Midbrain (tissue), 1 donor: ENCODE measurements at regions not wholly inside any gene's neighbourhood (a gene's known extent, or its start where the extent isn't known, plus 50 kb on each side); places are given as distances from the start of the nearest gene placed in this dataset.

Experiments used
- DNase-seq: peaks from one replicate; lab custom pipeline; 2025; lab: John Stamatoyannopoulos, UW

DNA sequence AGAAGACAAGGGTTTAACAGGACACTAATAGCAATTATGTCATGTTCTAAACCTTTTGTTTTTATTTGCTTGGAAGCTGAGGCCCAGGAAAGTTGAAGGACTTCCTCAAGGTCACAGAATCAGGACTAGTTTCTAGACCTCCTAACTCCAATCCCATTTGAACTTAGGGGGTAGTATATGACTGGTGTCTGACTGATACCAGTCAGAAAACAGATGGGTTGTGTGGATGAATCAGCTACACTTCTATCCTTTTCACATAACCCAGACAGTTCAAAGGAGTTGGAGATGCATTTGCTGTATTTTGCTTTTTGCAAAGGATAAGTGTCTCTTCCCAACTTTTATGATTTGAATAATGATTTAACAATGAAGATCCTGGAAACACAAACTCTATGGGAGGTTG, 322.5 kb downstream of the HLX start:
- no peak for DNase-seq

DNA sequence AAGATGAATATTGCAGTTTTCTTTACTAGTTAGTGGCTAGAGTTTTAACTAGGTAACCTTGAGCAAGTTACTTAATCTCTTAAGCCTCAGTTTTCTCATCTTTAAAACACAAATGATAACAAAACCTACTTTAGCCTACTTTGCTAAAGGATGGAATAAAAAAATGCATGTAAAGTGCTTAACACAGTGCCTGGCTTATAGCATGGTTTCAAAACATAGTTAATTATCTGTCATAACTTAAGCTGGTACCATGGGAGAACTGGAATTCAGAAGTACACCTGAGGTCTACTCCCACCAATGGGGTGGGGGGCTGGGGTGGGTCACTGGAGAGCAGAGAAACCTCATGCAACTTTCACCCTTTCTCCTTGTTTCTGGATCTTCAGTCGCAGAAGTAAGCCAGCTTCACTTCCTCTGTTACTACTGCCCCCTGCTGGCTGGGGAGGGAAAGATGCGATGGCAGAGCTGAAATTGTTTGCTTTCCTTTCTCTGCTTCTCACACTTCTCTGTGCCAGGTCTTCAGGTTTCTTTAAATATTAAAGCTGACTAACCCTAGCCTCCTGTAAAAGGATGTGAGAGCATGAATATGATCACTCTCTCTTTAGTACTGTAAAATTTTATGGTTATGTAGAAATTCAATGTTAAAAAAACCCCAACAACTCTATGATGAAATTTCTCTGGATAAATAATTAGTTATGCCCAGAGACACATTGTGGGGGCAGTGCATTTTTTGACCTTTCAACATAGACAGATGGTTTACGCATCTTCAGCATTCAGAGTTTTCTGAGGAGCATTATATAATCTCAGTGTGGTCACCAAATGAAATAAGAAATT, 324.2 kb downstream of the HLX start:
- peak; percentile 65 for DNase-seq

DNA sequence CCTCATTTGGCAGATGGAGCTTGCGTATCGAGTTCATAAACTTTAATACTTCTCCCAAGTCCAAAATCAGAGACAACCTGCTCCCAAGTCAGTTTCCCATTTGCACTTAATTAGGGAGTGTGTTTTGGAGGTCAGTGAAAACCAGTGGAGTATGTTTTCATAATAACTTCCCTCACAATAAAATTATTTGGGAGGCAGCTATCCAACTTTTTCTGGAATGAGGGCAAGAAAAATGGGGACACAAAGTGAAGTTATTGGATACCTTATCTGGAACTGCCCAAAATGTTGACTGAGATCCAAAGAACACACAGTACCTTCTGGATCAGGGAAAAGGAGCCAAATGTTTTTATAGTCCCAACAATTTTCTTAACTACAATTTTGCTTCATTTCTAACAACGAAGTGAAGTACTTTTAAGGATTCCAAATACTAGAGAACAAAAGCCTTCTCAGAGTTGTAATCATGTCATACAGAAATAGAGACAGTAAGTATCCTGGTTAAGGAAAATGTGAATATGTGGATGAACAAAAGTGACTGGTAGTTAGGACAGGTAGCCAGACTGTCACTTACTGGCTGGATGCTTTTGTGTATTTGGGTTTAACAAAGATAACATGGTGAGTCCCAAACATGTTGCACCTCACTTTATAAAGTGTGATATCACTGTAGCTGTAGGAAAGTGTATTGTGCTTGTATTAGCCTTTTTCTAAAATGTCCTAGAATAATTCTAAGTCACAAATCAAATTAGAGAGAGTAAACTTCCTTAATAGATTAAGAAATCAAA, 325.0 kb downstream of the HLX start:
- no peak for DNase-seq

DNA sequence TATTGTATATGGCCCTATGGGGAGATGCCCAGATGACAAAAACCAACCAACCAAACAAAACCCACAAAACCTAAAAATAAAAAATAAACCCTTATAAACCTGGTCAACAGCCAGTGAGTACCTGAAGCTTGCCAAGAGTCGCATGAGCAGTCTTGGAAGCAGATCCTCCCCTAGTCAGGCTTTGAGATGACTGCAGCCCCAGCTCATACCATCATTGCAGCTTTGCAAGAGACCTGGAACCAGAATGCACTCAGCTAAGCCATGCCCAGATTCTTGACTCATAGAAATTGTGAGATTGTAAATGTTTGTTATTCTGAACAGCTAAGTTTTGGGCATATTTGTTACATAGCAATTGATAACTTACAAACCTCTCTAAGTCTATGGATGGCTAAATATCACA, 326.8 kb downstream of the HLX start:
- DNase-seq: no peak

DNA sequence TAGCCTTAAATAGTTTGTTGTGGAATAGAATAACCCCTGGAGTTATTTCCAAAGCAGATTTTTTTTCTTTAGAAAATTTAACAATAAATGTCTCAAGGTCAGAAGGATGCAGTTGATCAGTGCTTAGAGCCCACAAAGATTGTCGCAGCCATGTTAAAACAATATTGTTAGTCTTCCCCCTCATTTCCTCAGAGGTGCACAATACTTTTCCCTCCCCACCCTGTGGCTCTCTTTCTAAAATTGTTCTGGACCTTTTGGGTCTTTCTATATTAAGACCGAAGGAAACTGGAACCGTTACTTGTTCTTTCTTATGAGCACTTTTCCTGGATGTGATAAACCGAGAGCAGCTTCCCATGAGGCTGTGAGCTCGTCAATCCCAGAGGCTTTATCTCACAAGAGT, 333.7 kb downstream of the HLX start:
- DNase-seq: no peak

DNA sequence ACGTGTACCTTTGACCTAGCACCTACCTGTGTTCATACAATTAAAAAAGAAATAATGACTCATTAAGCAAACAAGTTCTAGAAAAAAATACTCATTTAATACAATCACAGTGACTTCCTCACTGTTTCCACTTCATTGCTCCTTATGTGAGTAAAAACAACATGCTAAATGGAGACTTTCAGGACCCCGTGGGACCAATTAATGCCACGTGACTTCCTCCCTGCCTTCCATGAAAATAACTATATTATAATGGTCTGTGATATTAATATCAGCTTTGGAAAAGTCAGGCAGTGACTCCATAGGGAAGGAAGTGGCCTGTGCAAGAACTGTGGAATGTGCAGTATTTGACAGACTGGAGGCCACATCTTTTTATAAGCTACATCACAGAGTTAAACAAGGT, 337.8 kb downstream of the HLX start:
- DNase-seq: no peak

DNA sequence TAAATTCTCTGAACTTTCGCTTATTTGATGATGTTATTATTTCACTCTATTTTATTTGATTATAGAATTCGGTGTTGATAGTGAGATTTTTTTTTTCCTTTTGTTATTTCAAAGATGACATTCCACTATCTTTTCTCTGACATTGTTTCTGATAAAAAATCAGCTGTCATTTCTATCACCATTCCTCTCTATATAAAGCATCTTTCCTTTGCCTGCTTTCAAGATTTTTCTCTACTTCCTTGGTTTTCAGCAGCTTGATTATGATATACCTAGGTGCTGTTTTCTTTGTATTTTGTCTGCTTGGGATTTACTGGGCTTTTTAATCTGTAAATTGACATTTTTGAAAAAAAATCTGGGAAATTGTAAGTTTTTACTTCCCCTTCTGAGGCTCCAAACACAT, 344.0 kb downstream of the HLX start:
- no peak for DNase-seq

DNA sequence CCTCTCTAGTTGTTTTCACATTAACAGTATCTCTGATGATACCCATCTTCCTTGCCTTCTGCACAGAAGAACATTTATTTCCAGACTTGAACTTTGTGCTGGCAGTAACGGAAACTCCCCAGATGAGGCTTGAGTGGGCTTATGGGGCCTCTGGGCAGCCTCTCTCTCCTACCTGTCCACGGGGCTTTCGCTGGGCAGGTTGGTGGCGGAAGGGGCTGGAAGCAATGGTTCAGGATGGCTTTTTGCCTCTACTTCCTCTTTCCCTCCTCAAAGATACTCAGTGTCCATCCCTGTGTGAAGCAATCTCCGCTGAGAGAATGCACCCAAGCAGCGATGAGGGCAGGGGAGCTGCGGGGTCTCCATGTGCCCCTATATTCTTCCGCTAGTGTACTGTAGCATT, 348.2 kb downstream of the HLX start:
- DNase-seq: no peak

DNA sequence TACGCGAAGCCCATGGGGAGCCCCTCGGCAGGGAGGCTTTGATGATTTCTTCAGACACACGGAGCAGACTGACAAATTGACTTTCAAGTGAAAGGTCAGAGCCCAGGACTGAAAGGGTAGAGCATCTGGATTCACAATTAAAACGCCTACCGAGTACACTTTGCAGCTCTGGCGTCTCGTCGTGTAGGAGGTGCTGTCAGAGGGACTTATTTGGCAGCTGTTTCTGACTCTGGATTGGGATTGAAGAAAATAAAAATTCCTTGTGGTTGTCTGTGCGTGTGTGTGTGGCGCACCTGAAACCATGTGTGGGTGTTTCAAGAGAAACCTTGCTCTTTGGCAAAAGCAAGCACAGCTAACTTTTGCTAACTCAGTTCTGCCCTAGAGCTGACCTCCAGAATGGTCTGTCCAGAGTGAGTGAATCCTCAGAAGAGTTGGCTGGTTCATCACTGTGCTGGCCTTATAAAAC, 348.7 kb downstream of the HLX start:
- no peak for DNase-seq

DNA sequence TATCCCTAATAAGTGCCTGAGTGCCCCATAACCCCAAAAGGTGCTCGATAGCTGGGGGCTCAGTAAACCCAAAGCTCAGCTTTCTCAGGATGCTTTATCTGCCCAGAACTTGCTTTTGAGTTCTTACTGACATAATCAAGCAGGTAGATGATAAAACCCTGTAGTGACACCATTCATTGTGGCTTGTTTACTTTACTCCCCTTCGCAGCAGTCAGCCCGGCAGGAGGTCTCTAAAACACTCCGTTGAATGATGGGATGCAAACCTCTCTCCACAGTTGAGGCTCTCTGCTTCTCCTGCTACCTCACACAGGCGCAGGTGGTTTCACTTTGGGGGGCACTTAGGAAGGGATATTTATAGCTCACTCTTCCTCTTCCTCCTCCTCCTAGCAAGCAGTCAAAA, 349.4 kb downstream of the HLX start:
- DNase-seq: no peak

DNA sequence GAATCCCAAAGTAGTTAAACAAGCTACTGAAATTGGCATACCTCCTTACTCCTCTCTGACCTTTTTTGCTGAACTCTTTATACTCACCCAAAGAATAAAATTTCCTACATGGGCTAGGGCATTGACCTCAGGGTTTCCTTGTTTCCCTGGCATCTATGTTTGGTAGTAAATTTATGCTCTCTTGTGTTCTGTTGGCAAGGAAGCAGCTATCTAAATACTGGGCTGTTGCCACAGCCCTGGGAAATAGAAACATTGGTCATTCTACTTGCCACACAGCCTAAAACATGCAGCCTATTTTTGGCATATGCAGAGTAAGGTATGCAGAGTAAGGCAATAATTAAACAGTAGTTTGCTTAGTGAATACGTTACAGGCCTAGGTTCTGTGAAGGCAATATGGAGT, 351.4 kb downstream of the HLX start:
- no peak for DNase-seq

DNA sequence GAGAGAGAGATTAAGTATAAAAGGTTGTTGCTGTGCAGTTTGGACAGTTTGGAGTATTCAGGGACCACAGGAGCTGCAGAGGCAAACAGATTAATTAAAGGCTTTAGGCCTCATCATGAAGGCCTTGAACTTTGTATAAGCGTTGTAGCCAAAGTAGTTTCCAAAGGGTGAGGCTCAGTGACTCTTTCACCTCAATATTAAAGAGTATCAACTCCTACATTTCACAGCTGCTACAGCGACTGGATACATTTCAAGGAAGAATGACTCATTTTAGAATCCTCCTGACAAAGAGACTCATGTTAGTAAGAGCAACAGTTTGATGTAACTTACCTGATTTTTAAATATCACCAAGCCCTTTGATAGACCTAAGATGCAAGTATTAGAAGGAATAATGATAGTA, 355.5 kb downstream of the HLX start:
- no peak for DNase-seq

DNA sequence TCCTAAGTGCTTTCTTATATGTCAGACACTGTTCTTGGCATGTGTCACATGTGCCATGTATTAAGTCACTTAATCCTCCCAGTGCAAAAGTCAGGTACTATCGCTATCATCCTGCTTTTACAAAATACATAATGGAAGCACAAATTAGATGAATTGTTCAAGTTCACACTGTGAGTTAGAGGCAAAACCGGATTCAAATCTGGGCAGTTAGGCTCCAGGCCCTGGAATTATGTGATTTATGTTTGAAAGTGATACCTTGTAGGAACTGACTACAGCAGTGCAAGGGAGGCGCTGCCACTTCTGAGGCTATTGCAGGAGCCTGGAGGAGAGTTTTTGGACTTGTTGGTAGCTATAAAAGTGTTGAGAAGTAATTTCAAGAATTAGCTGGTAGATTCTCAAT, 358.3 kb downstream of the HLX start:
- DNase-seq: no peak

DNA sequence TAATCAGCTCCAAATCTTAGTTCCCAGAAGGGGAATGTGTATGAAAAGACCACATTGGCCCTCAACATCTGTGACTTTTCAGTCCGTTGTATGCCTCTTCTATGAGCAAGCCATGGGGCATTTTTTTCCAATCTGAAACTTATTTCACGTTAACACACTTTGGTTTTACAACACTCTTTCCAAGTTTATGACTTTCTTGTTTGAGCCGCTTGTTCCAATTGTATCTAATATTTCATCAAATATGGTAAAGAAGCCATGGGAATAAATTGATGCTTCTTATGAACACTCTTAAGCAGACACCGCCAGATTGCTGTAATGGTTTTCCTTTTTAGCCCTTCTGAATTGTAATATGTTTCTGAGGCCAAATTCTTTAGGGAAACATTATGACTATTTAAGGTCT, 359.9 kb downstream of the HLX start:
- DNase-seq: no peak

DNA sequence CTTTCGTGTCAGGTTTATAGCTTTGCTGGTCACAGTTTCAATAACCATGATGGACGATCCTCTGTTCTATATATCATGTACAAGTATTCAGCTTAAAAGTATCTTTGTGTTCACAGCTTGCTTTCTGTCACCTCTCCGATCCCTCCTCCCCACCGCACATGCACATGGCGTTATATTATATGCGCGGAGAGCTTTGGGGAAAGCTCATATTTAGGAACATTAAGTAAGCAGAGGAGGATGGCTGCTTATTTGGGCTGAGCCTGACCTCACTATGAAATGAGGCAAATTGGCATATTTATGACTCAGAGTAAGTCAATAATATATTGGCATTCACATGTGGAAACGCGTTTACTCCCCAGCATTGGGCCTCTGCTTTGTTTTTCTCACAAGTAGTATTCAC, 360.5 kb downstream of the HLX start:
- DNase-seq: no peak

DNA sequence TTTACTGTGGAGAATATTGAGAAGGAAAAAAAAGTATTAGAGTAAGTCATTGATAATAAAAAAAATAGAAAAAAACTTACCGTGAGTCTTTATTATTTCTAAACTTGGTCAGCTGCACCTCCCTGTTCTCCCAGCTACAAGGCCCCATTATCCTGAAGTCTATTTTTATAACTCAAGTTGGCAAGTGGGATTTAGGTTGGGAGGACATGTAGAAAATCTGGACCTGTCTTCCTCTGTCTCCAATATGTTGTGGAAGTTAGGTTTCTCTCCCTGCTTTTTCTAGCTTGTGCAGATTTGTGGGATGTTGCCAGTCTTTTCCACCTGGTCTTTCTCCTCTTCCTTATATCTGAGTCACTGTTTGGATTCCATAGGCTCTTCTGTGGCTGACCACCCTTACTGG, 361.4 kb downstream of the HLX start:
- no peak for DNase-seq

DNA sequence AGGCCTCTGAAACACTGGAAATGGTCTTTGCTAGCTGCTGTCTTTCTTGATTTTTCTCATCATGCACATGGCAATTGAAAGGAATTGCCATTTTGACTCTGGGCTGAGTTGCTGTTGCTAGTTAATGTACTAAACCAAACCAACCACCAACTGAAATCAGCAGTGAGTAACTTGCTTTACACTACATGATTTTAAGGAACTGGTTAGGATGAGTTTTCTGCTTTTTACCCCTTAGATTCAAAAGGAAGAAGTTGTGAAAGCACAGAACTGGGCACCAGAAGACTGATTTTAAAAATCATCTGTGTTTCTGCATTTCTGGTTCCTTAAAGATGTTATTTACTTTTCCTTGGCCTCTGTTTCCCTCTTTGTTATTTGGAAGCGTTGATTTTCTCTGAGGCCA, 361.9 kb downstream of the HLX start:
- no peak for DNase-seq

DNA sequence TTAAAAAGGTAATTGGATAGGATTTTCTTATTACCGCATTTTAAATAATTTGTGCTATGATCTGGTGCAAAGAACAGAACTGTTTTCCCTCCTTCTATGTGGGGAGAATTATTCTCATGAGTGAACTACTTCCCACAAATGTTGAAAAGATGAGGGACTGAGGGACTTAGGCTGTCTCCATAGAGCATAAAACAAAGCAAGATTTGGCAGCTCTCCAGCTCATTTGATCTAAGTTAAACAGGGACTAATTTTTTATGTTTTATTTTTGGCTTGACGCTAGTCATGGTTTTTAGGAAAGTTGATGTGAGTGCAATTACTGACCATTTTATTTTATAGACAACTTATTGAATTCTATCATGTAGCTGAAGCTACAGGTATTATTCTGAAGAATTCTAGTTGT, 362.3 kb downstream of the HLX start:
- no peak for DNase-seq

DNA sequence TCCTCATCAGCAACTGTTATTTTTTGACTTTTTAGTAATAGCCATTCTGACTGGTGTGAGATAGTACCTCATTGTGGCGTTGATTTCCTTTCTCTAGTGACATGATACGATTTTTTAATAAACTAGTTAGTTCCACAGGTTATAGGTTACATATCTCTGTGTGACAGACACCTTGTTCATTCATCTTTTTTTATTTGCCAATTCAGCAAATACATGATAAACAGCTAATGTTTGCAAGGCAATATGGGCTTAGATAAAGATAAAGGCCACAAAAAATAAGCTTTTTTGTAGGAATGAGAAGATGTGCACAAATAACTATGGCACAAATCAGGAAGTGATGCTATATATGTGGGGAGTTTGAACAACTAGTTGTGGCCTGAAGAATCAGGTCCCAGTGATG, 366.8 kb downstream of the HLX start:
- no peak for DNase-seq

DNA sequence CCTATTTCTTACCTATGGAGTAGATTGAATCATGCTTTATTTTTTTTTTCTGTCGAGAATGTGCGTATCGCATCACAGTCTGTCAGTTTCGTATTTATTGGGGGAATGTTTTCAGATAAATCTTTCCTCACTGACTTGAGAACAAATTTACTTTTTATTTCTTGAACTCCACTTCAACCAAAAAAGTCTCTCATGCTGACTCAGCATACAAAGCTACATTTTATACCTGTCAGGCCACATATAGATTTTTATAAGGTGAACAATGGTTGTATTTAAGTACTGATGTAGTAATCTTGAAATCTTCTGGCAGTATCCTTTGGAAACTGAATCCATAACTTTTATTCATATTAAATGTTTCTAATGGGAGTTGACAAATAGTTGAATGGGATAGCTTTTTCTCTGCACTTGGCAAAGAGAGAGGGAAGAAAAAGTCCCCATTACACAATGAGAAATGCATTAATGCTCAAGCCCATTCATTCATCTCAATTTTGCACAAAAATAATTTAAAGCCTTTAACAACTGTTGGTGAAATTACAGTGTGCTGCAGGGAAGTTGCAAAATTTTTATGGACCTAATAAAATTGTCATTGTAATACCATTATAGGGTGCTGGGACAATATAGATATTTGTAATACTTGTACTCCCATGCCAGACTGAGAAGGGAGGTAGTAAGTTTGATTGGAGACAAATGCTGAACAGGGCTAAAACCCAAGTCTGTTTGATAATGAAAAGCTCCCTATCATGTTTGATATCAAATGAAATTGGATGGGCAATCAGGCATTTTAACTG, 367.6 kb downstream of the HLX start:
- no peak for DNase-seq

DNA sequence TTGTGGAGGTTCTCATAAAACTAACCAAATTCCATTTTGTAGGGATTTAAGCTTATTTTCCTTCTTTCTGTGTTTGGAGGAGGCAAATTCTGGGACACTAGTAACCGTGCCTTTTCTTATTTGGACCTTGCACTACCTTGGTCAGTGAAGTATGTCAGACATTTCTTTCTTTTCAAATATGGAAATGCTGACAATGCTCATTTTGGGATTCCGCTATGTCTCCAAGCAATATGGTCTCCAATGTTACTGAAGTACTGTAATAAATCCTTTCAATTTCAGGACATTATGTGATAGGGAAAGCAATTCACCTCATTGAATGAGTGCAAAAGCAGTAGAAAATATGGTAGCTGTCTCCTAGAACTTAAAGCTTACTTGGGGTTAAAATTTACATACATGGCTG, 372.3 kb downstream of the HLX start:
- DNase-seq: no peak

DNA sequence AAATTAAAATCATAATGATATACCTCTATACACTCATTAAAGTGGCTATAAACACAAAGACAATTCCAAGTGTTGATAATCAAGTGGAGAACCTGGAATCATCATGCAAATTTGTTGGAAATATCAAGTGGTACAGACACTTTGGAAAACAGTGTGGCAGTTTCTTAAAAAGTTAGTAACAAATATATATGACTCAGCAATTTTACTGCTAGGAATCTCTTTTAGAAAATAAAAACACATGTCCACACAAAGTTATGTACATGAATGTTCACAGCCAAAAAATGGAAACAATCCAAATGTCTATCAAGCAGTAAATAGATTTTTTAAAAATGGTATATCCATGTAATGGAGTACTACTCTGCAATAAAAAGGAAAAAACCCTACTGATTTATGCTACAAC, 375.6 kb downstream of the HLX start:
- DNase-seq: no peak

DNA sequence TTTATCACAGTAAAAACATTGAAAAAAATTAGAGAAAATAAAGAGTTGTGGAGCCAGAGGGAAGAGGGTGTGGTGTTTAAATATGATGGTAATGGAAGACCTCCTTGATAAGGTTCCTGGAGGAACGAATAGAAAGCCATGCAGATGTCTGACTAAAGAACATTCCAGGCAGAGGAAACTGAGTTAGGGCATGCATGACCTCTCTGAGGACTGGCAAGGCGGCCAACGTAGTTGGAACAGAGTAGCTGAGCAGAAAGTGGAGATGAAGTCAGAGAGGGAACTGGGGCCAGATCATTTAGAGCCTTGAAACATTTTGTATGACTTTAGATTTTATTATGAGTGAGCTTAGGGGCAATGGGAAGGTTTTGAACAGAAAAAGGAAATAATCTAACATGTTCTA, 377.5 kb downstream of the HLX start:
- no peak for DNase-seq
